ENCODE measurements at regions not wholly inside any gene's neighbourhood (a gene's known extent, or its start where the extent isn't known, plus 50 kb on each side); places are given as distances from the start of the nearest gene placed in this dataset.

DNA sequence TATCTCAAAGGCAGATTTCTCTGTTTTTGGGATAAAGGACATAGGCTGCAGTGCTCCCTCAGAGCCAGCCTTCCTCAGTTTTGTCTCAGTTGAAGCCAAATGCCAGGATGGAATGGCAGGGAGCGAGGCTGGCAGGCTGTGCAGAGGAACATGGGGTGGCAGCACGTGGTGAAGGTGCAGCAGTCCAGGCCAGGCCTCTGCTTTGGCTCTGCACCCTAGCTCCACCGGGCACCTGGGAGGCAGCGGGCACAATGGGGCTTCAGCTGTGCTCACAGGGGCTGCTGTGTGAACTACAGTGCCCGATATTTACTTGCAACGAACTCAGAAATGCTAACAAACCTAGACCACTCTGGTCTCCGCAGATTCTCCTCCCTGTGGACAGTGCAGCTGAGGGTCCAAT lies 319.6 kb downstream of the ZNF326 start:
- TF ChIP-seq, protein P1, sequence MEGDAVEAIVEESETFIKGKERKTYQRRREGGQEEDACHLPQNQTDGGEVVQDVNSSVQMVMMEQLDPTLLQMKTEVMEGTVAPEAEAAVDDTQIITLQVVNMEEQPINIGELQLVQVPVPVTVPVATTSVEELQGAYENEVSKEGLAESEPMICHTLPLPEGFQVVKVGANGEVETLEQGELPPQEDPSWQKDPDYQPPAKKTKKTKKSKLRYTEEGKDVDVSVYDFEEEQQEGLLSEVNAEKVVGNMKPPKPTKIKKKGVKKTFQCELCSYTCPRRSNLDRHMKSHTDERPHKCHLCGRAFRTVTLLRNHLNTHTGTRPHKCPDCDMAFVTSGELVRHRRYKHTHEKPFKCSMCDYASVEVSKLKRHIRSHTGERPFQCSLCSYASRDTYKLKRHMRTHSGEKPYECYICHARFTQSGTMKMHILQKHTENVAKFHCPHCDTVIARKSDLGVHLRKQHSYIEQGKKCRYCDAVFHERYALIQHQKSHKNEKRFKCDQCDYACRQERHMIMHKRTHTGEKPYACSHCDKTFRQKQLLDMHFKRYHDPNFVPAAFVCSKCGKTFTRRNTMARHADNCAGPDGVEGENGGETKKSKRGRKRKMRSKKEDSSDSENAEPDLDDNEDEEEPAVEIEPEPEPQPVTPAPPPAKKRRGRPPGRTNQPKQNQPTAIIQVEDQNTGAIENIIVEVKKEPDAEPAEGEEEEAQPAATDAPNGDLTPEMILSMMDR (IDR thresholded peaks at IDR 0.05), result no peak
- TF ChIP-seq CHD2 (IDR thresholded peaks at IDR 0.05; ENCODE audit: low read length, partially characterized antibody) (no peak), EP300 (IDR thresholded peaks at IDR 0.05) (no peak), NPAS2 (CRISPR knock-in tag; IDR thresholded peaks at IDR 0.05; ENCODE audit: borderline replicate concordance) (no peak), CHD4 (IDR thresholded peaks at IDR 0.05; ENCODE audit: borderline replicate concordance) (no peak), RAD21 (conservative IDR thresholded peaks at IDR 0.05 in 1 of 2, IDR thresholded peaks at IDR 0.05 in 1 of 2) (no peak), KDM5A (IDR thresholded peaks at IDR 0.05) (no peak)
- TF ChIP-seq, protein P2, sequence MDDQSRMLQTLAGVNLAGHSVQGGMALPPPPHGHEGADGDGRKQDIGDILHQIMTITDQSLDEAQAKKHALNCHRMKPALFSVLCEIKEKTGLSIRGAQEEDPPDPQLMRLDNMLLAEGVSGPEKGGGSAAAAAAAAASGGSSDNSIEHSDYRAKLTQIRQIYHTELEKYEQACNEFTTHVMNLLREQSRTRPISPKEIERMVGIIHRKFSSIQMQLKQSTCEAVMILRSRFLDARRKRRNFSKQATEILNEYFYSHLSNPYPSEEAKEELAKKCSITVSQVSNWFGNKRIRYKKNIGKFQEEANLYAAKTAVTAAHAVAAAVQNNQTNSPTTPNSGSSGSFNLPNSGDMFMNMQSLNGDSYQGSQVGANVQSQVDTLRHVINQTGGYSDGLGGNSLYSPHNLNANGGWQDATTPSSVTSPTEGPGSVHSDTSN (IDR thresholded peaks at IDR 0.05), result no peak
